Stimulated activated CD8-positive, alpha-beta memory T cell treated with anti-CD3 and anti-CD28 coated beads, Interleukin-12 subunit alpha, Interleukin-12 subunit beta, amount 100 ng/mL, for 24 hours (primary cell): ENCODE measurements at regions not wholly inside any gene's neighbourhood (a gene's known extent, or its start where the extent isn't known, plus 50 kb on each side); places are given as distances from the start of the nearest gene placed in this dataset.

Experiments
- DNase-seq: peaks from one replicate; pipeline ENCODE4 v3.0.0-alpha.2; 2020; ENCODE audit errors: extremely low read depth

- DNase-seq: no peak
Measured at GRCh38 chr2:239521518-239521815, 120.6 kb upstream of the HDAC4 start.

DNA sequence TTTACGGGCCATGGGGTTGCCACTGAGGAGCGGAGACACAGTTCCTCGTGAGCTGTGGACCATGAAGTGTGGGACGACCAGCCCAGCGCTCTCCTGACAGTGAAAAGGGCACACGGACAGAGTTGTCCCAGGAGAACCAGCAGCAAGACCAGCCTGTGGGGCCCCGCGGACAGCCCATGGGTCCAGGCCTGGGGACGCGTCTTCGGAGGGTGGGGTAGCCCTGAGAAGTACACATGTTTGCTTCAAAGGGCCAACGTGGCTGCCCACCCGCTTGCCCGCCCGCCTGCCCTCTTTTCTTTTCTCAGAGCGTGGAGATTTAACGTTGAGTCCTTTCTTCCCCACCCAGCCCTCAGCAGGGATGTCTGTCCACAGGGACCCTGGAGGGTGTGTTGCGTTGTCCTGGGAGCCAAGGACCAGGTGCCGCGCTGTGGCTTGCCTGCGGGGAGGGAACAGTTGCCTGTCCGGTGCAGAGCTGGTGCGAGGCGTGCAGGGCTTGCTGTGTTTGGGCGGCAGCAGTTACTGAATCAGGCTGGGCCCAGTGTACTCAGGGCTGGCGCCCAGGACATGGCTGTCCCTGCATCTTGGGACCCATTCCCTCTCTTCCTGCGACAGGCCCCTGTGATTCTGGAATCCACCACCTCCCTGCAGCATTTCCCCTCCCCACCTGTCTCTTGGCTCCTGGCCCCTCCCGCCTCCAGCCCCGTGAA lies 120.1 kb upstream of the HDAC4 start:
- DNase-seq: no peak

- DNase-seq: no peak
Measured at GRCh38 chr2:239519921-239520585, 119.2 kb upstream of the HDAC4 start.

GRCh38 chr2:239519089-239519920 lies 118.5 kb upstream of the HDAC4 start:
- DNase-seq: no peak

DNA sequence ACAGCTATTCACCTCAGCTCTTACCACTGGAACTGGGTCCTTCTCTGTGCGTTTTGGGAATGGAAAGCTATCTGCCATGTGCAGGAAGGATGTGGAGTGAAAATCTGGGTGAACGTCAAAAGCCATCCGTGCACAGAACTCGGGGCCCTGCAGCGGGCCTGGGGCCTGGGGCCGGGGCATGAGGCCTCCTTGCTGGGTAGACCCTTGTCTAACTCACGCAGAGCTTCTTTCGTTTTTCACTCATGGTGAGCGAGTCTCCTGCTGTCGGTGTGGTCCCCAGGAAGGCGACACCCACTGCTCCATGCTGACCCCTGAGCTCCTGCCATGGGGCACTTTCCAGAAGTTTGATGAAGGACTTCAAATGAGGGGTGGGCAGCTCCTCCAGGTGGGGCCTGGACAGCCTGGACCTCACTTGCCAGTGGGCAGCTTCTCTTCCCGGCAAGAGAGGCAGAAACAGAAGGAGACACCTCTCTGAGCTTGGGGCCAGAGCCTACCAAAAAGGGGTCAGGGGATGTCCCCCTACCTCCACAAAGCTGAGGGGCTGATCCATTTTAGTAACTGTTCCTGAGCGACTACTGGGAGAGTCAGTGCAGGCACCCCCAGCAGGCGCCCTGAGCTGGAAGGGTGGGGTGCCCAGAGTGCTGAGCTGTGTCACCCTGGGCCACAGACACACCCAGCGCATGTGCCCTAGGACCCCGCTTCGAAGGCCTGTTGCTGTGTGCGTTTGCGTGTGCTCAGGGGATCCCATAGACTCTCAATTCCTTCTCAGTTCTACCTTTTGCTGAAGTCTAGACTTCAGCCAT lies 117.7 kb upstream of the HDAC4 start:
- DNase-seq: no peak

DNA sequence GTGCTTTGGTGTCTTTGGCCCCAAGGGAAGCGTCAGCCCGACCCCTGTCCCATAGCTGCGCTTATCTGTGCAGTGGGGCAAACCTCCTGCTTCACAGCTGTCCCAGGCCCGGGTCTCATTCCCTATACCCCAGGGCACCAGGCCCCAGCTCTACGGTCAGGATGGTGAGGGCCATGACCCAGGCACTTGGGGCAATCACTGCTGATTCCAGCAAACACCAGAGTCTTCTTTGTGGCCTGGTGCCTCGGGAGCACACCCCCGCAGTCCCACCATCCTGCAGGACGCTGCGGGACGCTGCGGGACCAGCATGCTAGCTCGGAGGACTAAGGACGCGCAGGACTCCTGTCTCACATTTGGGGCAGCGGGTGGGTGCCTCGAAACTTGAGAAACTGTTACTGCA lies 116.9 kb upstream of the HDAC4 start:
- DNase-seq: no peak

GRCh38 chr2:239516954-239517305 lies 116.1 kb upstream of the HDAC4 start:
- DNase-seq: no peak

DNA sequence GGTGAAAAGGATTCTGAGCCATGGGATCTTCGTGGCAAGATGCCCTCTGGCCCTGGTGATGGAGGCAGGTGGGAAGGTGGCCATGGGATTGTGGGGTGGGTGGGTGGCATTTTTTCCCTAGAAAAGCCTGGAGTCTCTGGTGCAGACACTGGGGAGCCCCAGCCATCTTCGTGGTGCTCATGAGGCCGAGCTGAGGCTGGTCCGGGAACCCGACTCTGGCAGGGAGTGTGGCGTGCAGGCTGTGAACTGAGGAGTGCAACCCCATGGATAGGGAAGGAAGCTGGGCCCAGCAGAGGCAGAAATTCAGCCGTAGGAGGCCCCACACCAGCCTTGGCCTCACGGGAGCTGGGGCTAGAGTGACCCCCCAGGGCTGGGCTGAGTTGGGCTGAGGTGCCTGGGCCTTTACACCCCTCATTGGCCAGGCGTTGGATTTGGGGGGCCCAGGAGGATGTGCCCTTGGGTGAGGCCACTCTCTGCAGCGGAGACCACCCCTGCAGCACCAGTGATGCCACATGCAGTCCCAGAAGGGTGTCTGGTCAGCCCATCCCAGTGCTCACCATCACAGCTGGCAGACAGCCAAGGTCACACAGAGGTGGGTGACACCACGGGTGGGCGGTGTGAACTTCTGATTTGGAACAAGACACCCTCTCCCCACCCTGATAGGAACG lies 115.6 kb upstream of the HDAC4 start:
- DNase-seq: no peak

- no peak for DNase-seq
Measured at GRCh38 chr2:239514754-239515530, 114.1 kb upstream of the HDAC4 start.

DNA sequence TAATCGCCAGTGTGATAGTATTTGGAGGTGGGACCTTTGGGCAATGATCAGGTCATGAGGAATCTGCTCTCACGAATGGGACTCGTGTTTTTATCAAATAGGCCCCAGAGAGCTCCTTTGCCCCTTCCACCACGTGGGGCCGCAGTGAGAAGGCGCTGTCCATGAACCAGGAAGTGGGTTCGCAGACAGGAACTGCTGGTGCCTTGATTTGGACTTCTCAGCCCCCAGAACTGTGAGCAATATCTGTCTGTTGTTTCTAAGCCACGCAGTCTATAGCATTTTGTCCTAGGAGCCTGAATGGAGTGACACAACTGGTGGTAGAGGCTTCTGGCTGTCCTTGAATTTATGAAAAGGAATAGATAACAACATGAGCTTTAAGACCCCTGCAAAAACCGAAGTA lies 111.2 kb upstream of the HDAC4 start:
- no peak for DNase-seq

- DNase-seq: no peak
Measured at GRCh38 chr2:239509373-239510143, 108.7 kb upstream of the HDAC4 start.

DNA sequence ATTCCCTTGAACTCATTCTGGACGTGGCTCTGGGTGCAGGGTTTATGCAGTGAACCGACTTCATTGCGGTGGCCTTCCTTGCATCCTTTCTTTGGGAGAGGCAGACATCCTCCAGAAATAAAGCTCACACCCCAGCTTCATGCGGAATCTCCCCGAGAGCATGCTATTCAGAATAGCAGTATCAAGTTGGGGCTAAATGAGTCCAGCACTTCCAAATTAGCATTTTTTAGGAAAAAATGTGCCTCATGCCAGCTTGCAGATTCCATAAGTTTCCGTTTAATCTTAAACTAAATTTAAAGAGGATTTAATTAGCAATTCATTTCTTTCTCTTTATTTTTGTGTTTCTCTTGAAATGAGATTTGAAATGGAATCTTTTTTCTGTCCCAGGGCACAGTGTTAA lies 107.4 kb upstream of the HDAC4 start:
- no peak for DNase-seq

DNA sequence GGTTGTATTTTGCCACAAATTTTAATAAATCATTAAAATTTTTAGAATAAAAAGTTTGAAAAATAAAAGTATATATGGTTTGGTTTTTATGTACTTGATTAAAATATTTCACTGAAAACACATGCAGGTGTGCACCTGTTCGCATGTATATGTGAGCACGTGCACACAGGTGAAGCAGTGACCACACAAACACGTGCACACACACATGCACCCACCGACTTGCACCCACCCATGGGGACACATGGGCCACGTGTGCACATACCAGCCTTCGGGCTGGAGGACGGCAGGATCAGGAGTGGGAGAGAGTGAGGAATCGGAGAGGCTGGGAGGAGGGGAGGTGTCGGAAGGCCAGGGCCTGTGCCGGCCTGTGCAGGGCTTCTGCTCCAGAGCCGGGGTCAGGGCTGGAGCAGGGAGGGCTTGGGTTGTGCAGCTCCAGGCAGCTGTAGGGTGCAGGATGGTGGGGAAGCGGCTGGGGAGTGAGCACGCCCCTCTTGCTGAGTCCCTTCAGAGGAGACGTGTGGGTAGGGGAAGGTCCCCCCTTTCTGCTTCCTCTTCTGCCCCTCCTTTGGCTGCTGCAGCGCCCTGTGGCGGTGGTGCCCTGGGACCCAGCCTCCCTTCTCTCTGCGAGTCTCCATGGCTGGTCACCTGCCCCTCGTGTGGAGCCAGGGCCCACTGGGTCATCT lies 106.9 kb upstream of the HDAC4 start:
- DNase-seq: no peak

DNA sequence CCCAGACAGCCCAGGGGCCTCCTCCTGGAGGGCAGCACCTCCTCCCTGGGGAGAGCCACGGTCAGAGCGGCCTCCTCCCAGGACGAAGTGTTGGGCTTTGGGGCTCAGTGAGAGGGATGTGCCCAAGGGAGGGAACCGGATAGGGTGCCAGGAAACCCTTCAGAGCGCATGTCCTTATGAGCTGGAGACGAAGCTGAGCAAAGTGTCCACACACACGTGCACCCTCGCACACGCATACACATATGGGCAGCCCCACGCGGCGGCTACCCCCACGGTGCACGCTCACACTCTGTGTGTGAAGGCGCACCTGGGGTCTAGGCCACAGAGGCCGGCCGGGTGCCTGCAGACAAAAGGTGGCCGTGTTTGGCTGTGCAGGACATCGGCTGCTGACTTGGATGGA lies 106.1 kb upstream of the HDAC4 start:
- no peak for DNase-seq

- no peak for DNase-seq
Measured at GRCh38 chr2:239506101-239506857, 105.5 kb upstream of the HDAC4 start.

- no peak for DNase-seq
Measured at GRCh38 chr2:239504643-239505235, 103.9 kb upstream of the HDAC4 start.

- DNase-seq: no peak
Measured at GRCh38 chr2:239502430-239503186, 101.8 kb upstream of the HDAC4 start.
